PC-3 (cell line): ENCODE measurements at regions not wholly inside any gene's neighbourhood (a gene's known extent, or its start where the extent isn't known, plus 50 kb on each side); places are given as distances from the start of the nearest gene placed in this dataset.

Experiments used
- EZH2phosphoT487 ChIP-seq: fragments of 300-600 bp; sonication (generic); IDR thresholded peaks from 2 replicates; pipeline ENCODE4 v1.6.1; 2018; ENCODE audit warnings: mild to moderate bottlenecking, antibody characterized with exemption, low read length, borderline replicate concordance
- TF ChIP-seq, protein P1 (sequence below): fragments of 300-600 bp; sonication (generic); conservative IDR thresholded peaks from 2 replicates; pipeline ENCODE4 v1.5.1; 2017; ENCODE audit warnings: antibody characterized with exemption, low read depth, mild to moderate bottlenecking, low read length

- TF ChIP-seq, protein P1, sequence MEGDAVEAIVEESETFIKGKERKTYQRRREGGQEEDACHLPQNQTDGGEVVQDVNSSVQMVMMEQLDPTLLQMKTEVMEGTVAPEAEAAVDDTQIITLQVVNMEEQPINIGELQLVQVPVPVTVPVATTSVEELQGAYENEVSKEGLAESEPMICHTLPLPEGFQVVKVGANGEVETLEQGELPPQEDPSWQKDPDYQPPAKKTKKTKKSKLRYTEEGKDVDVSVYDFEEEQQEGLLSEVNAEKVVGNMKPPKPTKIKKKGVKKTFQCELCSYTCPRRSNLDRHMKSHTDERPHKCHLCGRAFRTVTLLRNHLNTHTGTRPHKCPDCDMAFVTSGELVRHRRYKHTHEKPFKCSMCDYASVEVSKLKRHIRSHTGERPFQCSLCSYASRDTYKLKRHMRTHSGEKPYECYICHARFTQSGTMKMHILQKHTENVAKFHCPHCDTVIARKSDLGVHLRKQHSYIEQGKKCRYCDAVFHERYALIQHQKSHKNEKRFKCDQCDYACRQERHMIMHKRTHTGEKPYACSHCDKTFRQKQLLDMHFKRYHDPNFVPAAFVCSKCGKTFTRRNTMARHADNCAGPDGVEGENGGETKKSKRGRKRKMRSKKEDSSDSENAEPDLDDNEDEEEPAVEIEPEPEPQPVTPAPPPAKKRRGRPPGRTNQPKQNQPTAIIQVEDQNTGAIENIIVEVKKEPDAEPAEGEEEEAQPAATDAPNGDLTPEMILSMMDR = no peak
- no peak for TF ChIP-seq EZH2phosphoT487
Observed at GRCh38 chr6:23016696-23017095, 447.3 kb downstream of the HDGFL1 start.
